Ishikawa (cell line): ENCODE measurements at regions not wholly inside any gene's neighbourhood (a gene's known extent, or its start where the extent isn't known, plus 50 kb on each side); places are given as distances from the start of the nearest gene placed in this dataset.

Experiments
- CEBPB ChIP-seq: IDR thresholded peaks from 2 replicates; pipeline ENCODE4 v1.6.1; 2012
- EGR1 ChIP-seq: IDR thresholded peaks from 2 replicates; pipeline ENCODE4 v1.6.1; 2012
- EP300 ChIP-seq: IDR thresholded peaks from 2 replicates; pipeline ENCODE4 v1.6.1; 2012; ENCODE audit warnings: borderline replicate concordance
- FOXM1 ChIP-seq: IDR thresholded peaks from 2 replicates; pipeline ENCODE4 v1.6.1; 2012; ENCODE audit warnings: low read depth, borderline replicate concordance
- MAX ChIP-seq: IDR thresholded peaks from 2 replicates; pipeline ENCODE4 v1.6.1; 2012
- NFIC ChIP-seq: IDR thresholded peaks from 2 replicates; pipeline ENCODE4 v1.6.1; 2012
- RAD21 ChIP-seq: IDR thresholded peaks from 2 replicates; pipeline ENCODE4 v1.6.1; 2012; ENCODE audit warnings: low read depth
- REST ChIP-seq: IDR thresholded peaks from 2 replicates; pipeline ENCODE4 v1.6.1; 2012; ENCODE audit warnings: low read depth, mild to moderate bottlenecking
- TAF1 ChIP-seq: IDR thresholded peaks from 2 replicates; pipeline ENCODE4 v1.6.1; 2012; ENCODE audit warnings: low read depth, mild to moderate bottlenecking
- TCF12 ChIP-seq: IDR thresholded peaks from 2 replicates; pipeline ENCODE4 v1.6.1; 2012; ENCODE audit warnings: low read depth
- USF1 ChIP-seq: IDR thresholded peaks from 2 replicates; pipeline ENCODE4 v1.6.1; 2012
- YY1 ChIP-seq: IDR thresholded peaks from 2 replicates; pipeline ENCODE4 v1.6.1; 2012; ENCODE audit warnings: low read depth

GRCh38 chr4:84177831-84178542, 321.1 kb downstream of the NKX6-1 start:
- TF ChIP-seq TAF1 (no peak), CEBPB (no peak), EP300 (no peak), USF1 (no peak), YY1 (no peak), TCF12 (no peak), REST (no peak), NFIC (no peak), RAD21 (no peak), EGR1 (no peak), MAX (no peak), FOXM1 (no peak)
